ENCODE measurements at regions not wholly inside any gene's neighbourhood (a gene's known extent, or its start where the extent isn't known, plus 50 kb on each side); places are given as distances from the start of the nearest gene placed in this dataset.

DNA sequence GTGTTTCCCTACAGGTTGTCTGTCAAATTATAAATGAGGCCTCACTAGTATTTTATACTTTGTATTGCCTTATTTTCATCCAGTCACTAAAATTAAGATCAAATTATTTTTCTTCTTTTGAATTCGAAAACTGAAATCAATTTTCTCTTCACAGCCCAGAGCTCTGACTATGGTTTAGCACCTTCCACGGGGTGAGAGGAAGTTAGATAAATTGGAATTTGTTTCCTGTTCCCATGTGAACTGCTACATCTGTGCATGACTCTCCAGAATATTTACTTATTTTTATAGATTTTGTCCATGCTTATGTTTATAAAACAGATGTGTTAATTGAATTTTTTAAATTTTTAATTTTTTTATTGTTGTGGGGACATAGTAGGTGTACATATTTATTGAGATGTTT lies 656.5 kb downstream of the IRS1 start:
- no peak overlapping the region for H3K4me3 ChIP-seq (ENCODE audit: low read length)
- no peak for TF ChIP-seq ZNF274 (IDR thresholded peaks at IDR 0.05; ENCODE audit: low read depth, low read length)

GRCh38 chr2:226142463-226142862 lies 657.2 kb downstream of the IRS1 start:
- H3K4me3 ChIP-seq (ENCODE audit: low read length): no peak overlapping the region
- TF ChIP-seq ZNF274 (IDR thresholded peaks at IDR 0.05; ENCODE audit: low read depth, low read length): no peak

DNA sequence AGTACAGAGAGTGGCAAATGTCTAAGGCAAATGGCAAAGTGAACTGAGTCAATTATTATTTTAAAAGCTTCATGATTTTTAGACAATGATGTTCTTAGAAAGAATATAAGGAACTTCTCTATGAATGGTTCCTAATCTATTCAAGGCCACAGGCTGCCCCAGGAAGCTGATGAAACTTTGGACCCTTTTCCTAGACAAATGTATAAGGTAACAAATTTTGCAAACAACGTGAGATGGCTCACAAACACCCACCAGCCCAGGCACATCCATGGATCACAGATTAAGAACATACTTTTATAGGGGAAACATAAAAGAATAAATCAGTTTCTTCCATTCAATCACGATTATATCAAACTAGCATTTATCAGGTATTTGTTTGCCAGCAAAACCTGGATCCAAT lies 659.0 kb downstream of the IRS1 start:
- no peak overlapping the region for H3K4me3 ChIP-seq (ENCODE audit: low read length)
- no peak for TF ChIP-seq ZNF274 (IDR thresholded peaks at IDR 0.05; ENCODE audit: low read depth, low read length)

DNA sequence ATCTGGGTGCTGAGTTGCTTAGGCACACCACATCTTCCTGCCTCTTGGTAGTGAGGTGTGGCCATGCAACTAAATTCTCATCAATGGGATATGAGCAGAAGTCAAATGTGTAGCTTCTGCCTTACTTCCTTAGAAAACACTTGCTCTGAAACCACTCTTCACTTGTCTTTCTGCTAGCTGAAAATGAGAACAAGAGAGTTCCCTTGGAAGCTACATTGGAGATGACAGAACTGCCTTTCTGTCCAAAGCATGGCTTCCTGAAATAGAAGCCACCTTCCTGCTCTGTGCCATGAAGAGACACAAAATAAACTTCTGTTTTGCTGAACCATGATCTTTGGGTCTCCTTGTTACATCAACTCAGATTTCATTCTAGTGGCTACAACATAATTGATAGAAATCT lies 659.9 kb downstream of the IRS1 start:
- H3K4me3 ChIP-seq (ENCODE audit: low read length): no peak overlapping the region
- no peak for TF ChIP-seq ZNF274 (IDR thresholded peaks at IDR 0.05; ENCODE audit: low read depth, low read length)

GRCh38 chr2:226137201-226137811 lies 662.3 kb downstream of the IRS1 start:
- H3K4me3 ChIP-seq (ENCODE audit: low read length): no peak overlapping the region
- TF ChIP-seq ZNF274 (IDR thresholded peaks at IDR 0.05; ENCODE audit: low read depth, low read length): no peak

DNA sequence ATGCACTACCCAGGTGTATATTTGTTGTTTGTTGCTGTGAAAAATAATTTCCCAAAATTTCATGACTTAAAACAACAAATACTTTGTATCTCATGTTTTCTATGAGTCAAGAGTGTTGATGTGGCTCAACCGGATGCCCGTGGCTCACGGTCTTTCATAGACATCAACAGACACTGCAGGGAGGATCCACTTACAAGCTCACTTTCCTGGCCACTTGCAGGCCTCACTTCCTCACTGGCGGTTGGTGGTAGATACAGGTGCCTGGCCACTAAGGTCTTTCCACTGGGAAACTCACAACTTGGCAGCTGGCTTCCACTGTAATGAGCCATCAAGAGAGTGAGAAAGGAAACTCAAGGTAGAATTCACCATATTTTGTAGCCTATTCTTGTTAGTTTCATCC lies 662.9 kb downstream of the IRS1 start:
- H3K4me3 ChIP-seq (ENCODE audit: low read length): no peak overlapping the region
- no peak for TF ChIP-seq ZNF274 (IDR thresholded peaks at IDR 0.05; ENCODE audit: low read depth, low read length)

GRCh38 chr2:226135861-226136548 lies 663.6 kb downstream of the IRS1 start:
- TF ChIP-seq ZNF274 (IDR thresholded peaks at IDR 0.05; ENCODE audit: low read depth, low read length): no peak

GRCh38 chr2:226132323-226133215 lies 667.1 kb downstream of the IRS1 start:
- H3K4me3 ChIP-seq (ENCODE audit: low read length): no peak overlapping the region
- TF ChIP-seq ZNF274 (IDR thresholded peaks at IDR 0.05; ENCODE audit: low read depth, low read length): no peak

More at GRCh38 chr2:226135861-226136548, 663.6 kb downstream of the IRS1 start:
- H3K4me3 ChIP-seq (ENCODE audit: low read length): no peak overlapping the region

DNA sequence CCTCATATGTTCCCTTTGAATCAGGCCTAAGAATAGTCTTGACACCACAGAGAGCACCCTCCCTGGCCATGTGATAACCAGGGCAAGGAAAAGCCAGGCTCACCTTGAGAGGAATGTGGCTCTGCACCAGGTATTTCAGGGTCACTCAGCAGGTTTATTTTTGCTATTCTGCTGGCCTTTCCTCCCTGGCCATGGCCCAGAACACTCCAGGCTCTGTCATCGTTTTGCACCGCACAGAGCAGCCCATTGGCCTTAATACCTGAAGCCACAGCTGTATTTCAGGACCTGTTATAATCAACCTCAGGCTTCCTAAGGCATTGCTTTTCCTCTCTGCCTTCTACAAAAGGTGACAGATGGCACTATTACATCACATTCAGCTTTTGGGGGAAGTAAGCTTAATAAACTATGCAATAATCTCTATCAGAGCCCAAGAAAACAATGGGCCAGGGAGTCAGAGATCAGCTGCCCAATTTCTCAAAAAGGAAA lies 668.3 kb downstream of the IRS1 start:
- TF ChIP-seq ZNF274 (IDR thresholded peaks at IDR 0.05; ENCODE audit: low read depth, low read length): no peak

DNA sequence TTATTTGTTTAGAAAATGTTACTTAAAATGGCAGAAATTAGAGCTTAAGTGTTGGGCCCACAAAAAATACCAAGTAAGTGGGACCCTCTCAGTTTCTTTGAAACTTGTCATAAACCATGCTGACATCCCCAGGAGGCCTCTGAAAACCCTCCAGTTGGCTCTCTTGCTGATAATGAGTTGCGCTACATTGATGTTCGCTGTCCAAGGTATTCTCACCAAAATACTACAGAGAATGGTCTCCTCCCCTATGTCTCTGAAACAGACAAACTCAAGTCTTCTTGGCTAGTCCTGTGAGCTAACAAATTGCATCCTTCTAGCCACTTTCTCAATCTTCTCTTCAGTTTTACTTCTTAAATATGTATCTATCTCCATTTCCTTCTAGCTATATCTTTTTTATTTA lies 669.4 kb downstream of the IRS1 start:
- no peak overlapping the region for H3K4me3 ChIP-seq (ENCODE audit: low read length)
- TF ChIP-seq ZNF274 (IDR thresholded peaks at IDR 0.05; ENCODE audit: low read depth, low read length): no peak

More for the DNA sequence above, 668.3 kb downstream of the IRS1 start:
- no peak overlapping the region for H3K4me3 ChIP-seq (ENCODE audit: low read length)

DNA sequence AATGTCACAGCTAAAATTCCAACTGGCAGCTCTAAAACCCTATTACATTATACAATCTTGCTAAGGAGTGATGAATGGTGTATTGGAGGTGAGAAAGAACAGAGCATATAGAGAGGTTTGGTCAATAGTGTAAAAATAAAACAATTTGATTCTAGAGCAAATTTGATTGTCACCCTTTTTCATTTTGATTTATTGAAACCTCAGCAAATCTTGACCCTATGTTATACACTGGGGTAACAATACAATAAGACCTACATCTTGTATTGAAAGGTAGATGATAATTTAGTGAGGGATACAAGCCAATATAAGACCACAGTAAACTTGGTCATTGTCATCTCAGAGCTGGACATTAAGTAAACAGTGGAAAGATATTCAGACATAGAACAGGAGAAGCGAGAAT lies 671.9 kb downstream of the IRS1 start:
- no peak for TF ChIP-seq ZNF274 (IDR thresholded peaks at IDR 0.05; ENCODE audit: low read depth, low read length)

DNA sequence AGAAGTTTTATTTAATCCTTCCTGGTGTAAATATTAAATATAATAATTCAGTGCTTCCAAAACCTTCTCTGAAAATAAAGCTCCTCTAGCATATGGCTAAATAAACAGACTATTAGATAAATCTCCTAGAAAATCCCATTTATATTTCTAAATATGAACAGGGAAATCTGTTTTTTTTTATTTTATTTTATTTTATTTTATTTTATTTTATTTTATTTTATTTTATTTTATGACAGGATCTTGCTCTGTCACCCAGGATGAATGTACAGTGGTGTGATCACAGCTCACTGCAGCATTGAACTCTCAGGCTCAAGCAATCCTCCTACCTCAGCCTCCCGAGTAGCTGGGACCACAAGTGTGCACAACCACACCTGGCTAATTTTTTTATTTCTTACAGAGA lies 673.5 kb downstream of the IRS1 start:
- no peak overlapping the region for H3K4me3 ChIP-seq (ENCODE audit: low read length)
- no peak for TF ChIP-seq ZNF274 (IDR thresholded peaks at IDR 0.05; ENCODE audit: low read depth, low read length)

More for the DNA sequence above, 671.9 kb downstream of the IRS1 start:
- H3K4me3 ChIP-seq (ENCODE audit: low read length): no peak overlapping the region

DNA sequence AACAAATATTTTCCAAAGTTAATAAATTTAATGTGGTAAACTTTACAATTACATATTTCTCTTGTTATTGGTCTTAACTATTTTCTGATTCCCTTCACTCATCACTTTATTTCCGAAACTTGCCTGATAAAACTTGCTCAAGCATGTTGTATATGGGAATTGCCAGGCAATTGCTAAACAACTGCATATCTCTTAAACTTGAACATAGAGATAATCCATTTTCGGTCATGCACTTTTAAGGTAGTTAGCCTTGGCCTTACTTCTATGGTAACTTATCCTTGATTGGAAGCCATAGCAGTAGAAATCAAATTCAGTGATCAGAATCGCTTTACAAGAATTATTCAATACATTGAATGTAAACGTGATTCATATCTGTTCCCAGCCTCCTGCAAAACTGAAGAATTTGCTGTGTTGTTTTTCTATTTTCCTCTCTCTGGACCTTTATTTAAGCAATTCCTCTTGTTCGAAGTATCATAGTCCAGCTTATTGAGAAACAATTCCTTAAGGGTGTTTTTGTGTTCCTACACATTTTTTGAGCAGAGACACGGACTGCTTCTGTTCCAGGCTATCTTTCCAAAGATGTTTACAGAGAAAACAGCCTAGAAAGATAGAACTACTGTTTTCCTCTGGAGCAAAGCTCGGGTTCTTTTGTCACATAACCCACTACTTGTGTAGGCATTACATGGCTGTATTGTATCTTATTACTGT lies 674.3 kb downstream of the IRS1 start:
- TF ChIP-seq ZNF274 (IDR thresholded peaks at IDR 0.05; ENCODE audit: low read depth, low read length): no peak
- H3K4me3 ChIP-seq (ENCODE audit: low read length): no peak overlapping the region

- no peak for TF ChIP-seq ZNF274 (IDR thresholded peaks at IDR 0.05; ENCODE audit: low read depth, low read length)
- no peak overlapping the region for H3K4me3 ChIP-seq (ENCODE audit: low read length)
Observed at GRCh38 chr2:226124548-226125011, 675.0 kb downstream of the IRS1 start.

All from GM08714 (cell line).